CD14-positive monocyte (primary cell): ENCODE measurements at regions not wholly inside any gene's neighbourhood (a gene's known extent, or its start where the extent isn't known, plus 50 kb on each side); places are given as distances from the start of the nearest gene placed in this dataset.

ENCODE experiments used
- DNase-seq, 3 donors: peaks; one replicate each; pipeline ENCODE4 v3.0.0-alpha.2; 2011 to 2022
- H2AFZ ChIP-seq: 2 replicates; pipeline ENCODE4 v1.6.0; 2012; ENCODE audit warnings: mild to moderate bottlenecking, low read depth, low read length, inconsistent platforms; ENCODE audit not compliant: insufficient read depth, poor library complexity, severe bottlenecking
- H3K27ac ChIP-seq, 2 donors: 1 replicate in 1 of 2; 2 replicates in 1 of 2; pipeline ENCODE4 v1.5.1; 2012 to 2013; ENCODE audit warnings: low read length in 2 of 2, control low read depth in 1 of 2, inconsistent platforms in 1 of 2, low read depth in 1 of 2, mild to moderate bottlenecking in 1 of 2
- H3K27me3 ChIP-seq, 2 donors: one replicate each; pipeline versions ENCODE4 v1.6.0 to v1.6.1; 2011 to 2013; ENCODE audit warnings: low read length in 2 of 2; ENCODE audit not compliant: control insufficient read depth in 2 of 2, insufficient read depth in 2 of 2
- H3K36me3 ChIP-seq, 2 donors: replicated peaks in 1 of 2; 1 replicate in 1 of 2; 2 replicates in 1 of 2; pipeline versions ENCODE4 v1.5.1 to v1.6.1; 2012 to 2013; ENCODE audit warnings: low read length in 2 of 2, control low read depth in 1 of 2, inconsistent platforms in 1 of 2, mild to moderate bottlenecking in 1 of 2; ENCODE audit not compliant: insufficient read depth in 2 of 2, control insufficient read depth in 1 of 2
- H3K4me1 ChIP-seq, 2 donors: 1 replicate in 1 of 2; 2 replicates in 1 of 2; pipeline versions ENCODE4 v1.5.1 to v1.6.1; 2012 to 2013; ENCODE audit warnings: low read length in 2 of 2, control low read depth in 1 of 2, inconsistent platforms in 1 of 2, mild to moderate bottlenecking in 1 of 2, moderate library complexity in 1 of 2; ENCODE audit not compliant: insufficient read depth in 2 of 2, control insufficient read depth in 1 of 2
- H3K4me2 ChIP-seq: replicated peaks from 2 replicates; pipeline ENCODE3; 2012; ENCODE audit warnings: low read length, moderate library complexity, mild to moderate bottlenecking; ENCODE audit not compliant: poor library complexity, severe bottlenecking; ENCODE audit errors: extremely low read depth
- H3K4me3 ChIP-seq, 3 experiments: fragments of 200-600 bp in 1 of 3; sonication (generic) in 1 of 3; replicated peaks in 1 of 3; 1 replicate in 2 of 3; 2 replicates in 1 of 3; pipeline ENCODE4 v1.5.1; 2011 to 2013; ENCODE audit warnings: low read length in 3 of 3, mild to moderate bottlenecking in 3 of 3, control low read depth in 2 of 3, low read depth in 2 of 3, inconsistent platforms in 1 of 3, moderate library complexity in 1 of 3
- H3K79me2 ChIP-seq: 2 replicates; pipeline ENCODE4 v1.6.0; 2012; ENCODE audit warnings: mild to moderate bottlenecking, control low read depth, inconsistent platforms, low read length, moderate library complexity; ENCODE audit not compliant: insufficient read depth
- H3K9ac ChIP-seq: 2 replicates; pipeline ENCODE4 v1.6.0; 2017; ENCODE audit warnings: low read length, mild to moderate bottlenecking; ENCODE audit not compliant: insufficient read depth, poor library complexity, severe bottlenecking
- H3K9me3 ChIP-seq, 2 donors: replicated peaks in 1 of 2; 1 replicate in 1 of 2; 2 replicates in 1 of 2; pipeline versions ENCODE4 v1.5.1 to v1.6.1; 2012 to 2013; ENCODE audit warnings: low read length in 2 of 2, control low read depth in 1 of 2; ENCODE audit not compliant: control insufficient read depth in 1 of 2, insufficient read depth in 1 of 2
- H4K20me1 ChIP-seq: 2 replicates; pipeline ENCODE4 v1.6.0; 2012; ENCODE audit warnings: mild to moderate bottlenecking, low read length, control low read depth, moderate library complexity; ENCODE audit not compliant: insufficient read depth
- H3K27ac Mint-ChIP-seq, 7 donors: one replicate each; pipeline ENCODE4 v1.8.0; 2020; ENCODE audit warnings: mild to moderate bottlenecking in 7 of 7, mixed read lengths in 7 of 7, moderate library complexity in 6 of 7, inconsistent platforms in 2 of 7
- H3K27me3 Mint-ChIP-seq, 3 donors: one replicate each; pipeline ENCODE4 v1.8.0; 2021 to 2022; ENCODE audit warnings: low read depth in 3 of 3, mild to moderate bottlenecking in 3 of 3, mixed read lengths in 3 of 3, moderate library complexity in 3 of 3, inconsistent platforms in 1 of 3
- H3K36me3 Mint-ChIP-seq, 2 donors: one replicate each; pipeline ENCODE4 v1.8.0; 2020; ENCODE audit warnings: mixed read lengths in 2 of 2, inconsistent platforms in 1 of 2, mild to moderate bottlenecking in 1 of 2
- H3K4me1 Mint-ChIP-seq: one replicate; pipeline ENCODE4 v1.8.0; 2020; ENCODE audit warnings: mild to moderate bottlenecking, mixed read lengths
- H3K4me3 Mint-ChIP-seq, 2 donors: one replicate each; pipeline ENCODE4 v1.8.0; 2020; ENCODE audit warnings: mild to moderate bottlenecking in 2 of 2, mixed read lengths in 2 of 2, moderate library complexity in 1 of 2
- H3K9me3 Mint-ChIP-seq, 7 donors: one replicate each; pipeline ENCODE4 v1.8.0; 2020 to 2022; ENCODE audit warnings: mixed read lengths in 7 of 7, mild to moderate bottlenecking in 6 of 7, moderate library complexity in 6 of 7, inconsistent platforms in 2 of 7
- CTCF ChIP-seq: fragments of 200-600 bp; IDR thresholded peaks from one replicate; pipeline ENCODE4 v1.8.0; 2022; ENCODE audit warnings: antibody characterized with exemption, mild to moderate bottlenecking
- WGBS: methylation state at CpG from one replicate; pipeline ENCODE4 v1.1.5; 2013; ENCODE audit warnings: missing lambda C conversion rate; ENCODE audit not compliant: insufficient coverage; 5-methylcytosine and 5-hydroxymethylcytosine counted together
- intact Hi-C, 2 donors: fragments of 100-400 bp; cut with micrococcal nuclease; formaldehyde crosslinking; loops; one replicate each; pipeline versions ENCODE4 v1.15.0 to v1.15.1; 2023

GRCh38 chr12:77249892-77250291, 184.5 kb upstream of the E2F7 start:
- no peak overlapping the region for H3K4me3 ChIP-seq
- peaks cover 0 to 4% of the 10 kb centered on the region in 2 donors for H3K9me3 ChIP-seq
- Mint-ChIP-seq H3K4me3 (no peak overlapping the region), H3K36me3 (no peaks in the 10 kb centered on the region), H3K9me3 (peaks cover 0 to 6% (median 2%) of the 10 kb centered on the region in 7 donors), H3K27me3 (peaks cover 0 to 2% (median 0%) of the 10 kb centered on the region in 3 donors), H3K4me1 (no peaks in the 10 kb centered on the region), H3K27ac (no peak overlapping the region)
- H3K9ac ChIP-seq, result no peak overlapping the region
- H3K36me3 ChIP-seq, result no peaks in the 10 kb centered on the region
- no peaks in the 10 kb centered on the region for H4K20me1 ChIP-seq
- H3K4me2 ChIP-seq, result no peak overlapping the region
- no peak overlapping the region for H2AFZ ChIP-seq
- H3K27ac ChIP-seq, result no peak overlapping the region
- H3K79me2 ChIP-seq, result no peaks in the 10 kb centered on the region
- TF ChIP-seq CTCF, result no peak
- DNase-seq, result no peak
- no peaks in the 10 kb centered on the region for H3K27me3 ChIP-seq
- 98% methylated on average over 5 of the region's 5 CpGs for WGBS
- no peaks in the 10 kb centered on the region for H3K4me1 ChIP-seq
- intact Hi-C loops, result no loop called here

GRCh38 chr12:77248036-77248435, 182.7 kb upstream of the E2F7 start:
- H3K27ac Mint-ChIP-seq, result no peak overlapping the region
- Histone ChIP-seq H2AFZ (no peak overlapping the region), H3K9me3 (peaks cover 0 to 4% of the 10 kb centered on the region in 2 donors), H3K36me3 (no peaks in the 10 kb centered on the region), H3K27ac (no peak overlapping the region), H3K4me1 (no peaks in the 10 kb centered on the region), H3K4me2 (no peak overlapping the region), H3K27me3 (no peaks in the 10 kb centered on the region), H3K9ac (no peak overlapping the region), H4K20me1 (no peaks in the 10 kb centered on the region), H3K4me3 (no peak overlapping the region), H3K79me2 (no peaks in the 10 kb centered on the region)
- peaks cover 0 to 6% (median 2%) of the 10 kb centered on the region in 7 donors for H3K9me3 Mint-ChIP-seq
- no CpG with 5 or more reads among the region's 2 CpGs for WGBS
- no peak overlapping the region for H3K4me3 Mint-ChIP-seq
- intact Hi-C loops, result no loop called here
- no peaks in the 10 kb centered on the region for H3K4me1 Mint-ChIP-seq
- H3K36me3 Mint-ChIP-seq, result no peaks in the 10 kb centered on the region
- DNase-seq, result no peak
- no peaks in the 10 kb centered on the region for H3K27me3 Mint-ChIP-seq
- TF ChIP-seq CTCF, result no peak
